Heart right ventricle (tissue), 16 donors: ENCODE measurements at regions not wholly inside any gene's neighbourhood (a gene's known extent, or its start where the extent isn't known, plus 50 kb on each side); places are given as distances from the start of the nearest gene placed in this dataset.

Experiments used
- ATAC-seq, 8 donors: fragments of 200-7000 bp; cut with Tn5 transposase; one replicate each; pipeline ENCODE4 v1.9.1; 2020; ENCODE audit warnings: mild to moderate bottlenecking in 8 of 8, moderate library complexity in 8 of 8, moderate number of reproducible peaks in 1 of 8
- DNase-seq, 2 donors: peaks; one replicate each; pipeline ENCODE4 v3.0.0-alpha.2; 2020
- H3K27ac ChIP-seq, 10 donors: fragments of 200-600 bp; sonication (generic) in 2 of 10; one replicate each; pipeline versions ENCODE4 v1.5.0 to v1.8.0; 2020 to 2022; ENCODE audit warnings: mild to moderate bottlenecking in 3 of 10
- H3K27me3 ChIP-seq, 7 donors: fragments of 200-600 bp; one replicate each; pipeline ENCODE4 v1.8.0; 2021 to 2022; ENCODE audit warnings: mild to moderate bottlenecking in 2 of 7
- H3K36me3 ChIP-seq, 9 donors: fragments of 200-600 bp; sonication (generic) in 1 of 9; one replicate each; pipeline versions ENCODE4 v1.5.0 to v1.8.0; 2020 to 2022; ENCODE audit warnings: mild to moderate bottlenecking in 2 of 9
- H3K4me1 ChIP-seq, 9 donors: fragments of 200-600 bp; sonication (generic) in 1 of 9; one replicate each; pipeline versions ENCODE4 v1.5.0 to v1.8.0; 2020 to 2022; ENCODE audit warnings: mild to moderate bottlenecking in 4 of 9
- H3K4me3 ChIP-seq, 10 donors: fragments of 200-600 bp; sonication (generic) in 2 of 10; one replicate each; pipeline versions ENCODE4 v1.5.0 to v1.8.0; 2020 to 2022; ENCODE audit warnings: mild to moderate bottlenecking in 7 of 10, moderate library complexity in 2 of 10
- H3K9me3 ChIP-seq, 11 donors: fragments of 200-600 bp in 10 of 11; sonication (generic) in 2 of 11; one replicate each; pipeline versions ENCODE4 v1.5.0 to v1.8.0; 2013 to 2022; ENCODE audit warnings: mild to moderate bottlenecking in 2 of 11, control low read depth in 1 of 11, moderate library complexity in 1 of 11
- CTCF ChIP-seq, 9 donors: fragments of 200-600 bp; sonication (generic) in 2 of 9; IDR thresholded peaks; one replicate each; pipeline versions ENCODE4 v1.5.0 to v1.8.0; 2021 to 2022; ENCODE audit warnings: antibody characterized with exemption in 9 of 9, mild to moderate bottlenecking in 5 of 9, moderate library complexity in 1 of 9
- WGBS, 2 donors: extraction: QIAGEN DNeasy Blood & Tissue Kit; methylation state at CpG; one replicate each; pipeline ENCODE4 v1.1.7; 2013; ENCODE audit warnings: inconsistent platforms in 1 of 2; 5-methylcytosine and 5-hydroxymethylcytosine counted together
- intact Hi-C, 10 donors: fragments of 100-400 bp; cut with DNase I; formaldehyde crosslinking; loops; one replicate each; pipeline versions ENCODE4 v1.11.1 to v1.14.2; 2022
- donor health status: Arrhythmogenic right ventricular cardiomyopathy.
- donor health status: ischemic (EF 13 %, LVEDD 7.1; RV severe dilation, severe dysfunction).
- donor health status: healthy with polysubstance abuse.
- donor health status: DM: no; HTN: yes; CAD: no.
- donor health status: DM: no; HTN: no; CAD: no.
- donor health status: ischemic (EF 25% LVEDD 6.9; RV normal size, moderate dysfunction).
- donor health status: ischemic (EF 25% LVEDD 5.7; RV mildly dilated, moderate dysfunction).
- donor health status: healthy.
- donor health status: DM: yes; HTN: yes; CAD: no.
- donor health status: Ischemic cardiomyopathy.
- donor health status: ischemic (EF 35%, LVEDD 5.7; RV mildly dilated, moderate dysfunction).
- donor health status: nonischemic (EF 11% LVEDD 7.7; RV severe dilation, severe dysfunction).
- donor health status: DM: yes; HTN: yes; CAD: no.
- donor health status: PGD.
- donor health status: ischemic (EF 29% LVEDD 5.4; RV normal size, mild dysfunction).
- donor health status: nonischemic (EF 23%, LVEDD 6.1; RV moderate dilation, normal function).

GRCh38 chr2:167820488-167820887 is 426.9 kb downstream of the STK39 start:
- H3K4me1 ChIP-seq = no peaks in the 10 kb centered on the region
- no peaks in the 10 kb centered on the region for H3K36me3 ChIP-seq
- TF ChIP-seq CTCF (IDR thresholded peaks at IDR 0.05) = no peak
- no peak for ATAC-seq
- H3K4me3 ChIP-seq = no peak overlapping the region
- no peaks in the 10 kb centered on the region for H3K27me3 ChIP-seq
- no peak overlapping the region for H3K27ac ChIP-seq
- DNase-seq = no peak
- intact Hi-C loops = no loop called here
- 82 to 88% methylated on average over 4 of the region's 4 CpGs for WGBS, 2 donors
- no peaks in the 10 kb centered on the region for H3K9me3 ChIP-seq

GRCh38 chr2:167818521-167818920 is 428.9 kb downstream of the STK39 start:
- WGBS, 2 donors = 79 to 90% methylated on average over 11 of the region's 11 CpGs
- Histone ChIP-seq H3K36me3 (no peaks in the 10 kb centered on the region), H3K4me1 (no peaks in the 10 kb centered on the region), H3K9me3 (no peaks in the 10 kb centered on the region), H3K27ac (no peak overlapping the region), H3K27me3 (no peaks in the 10 kb centered on the region), H3K4me3 (no peak overlapping the region)
- no peak for ATAC-seq
- no peak for DNase-seq
- intact Hi-C loops = no loop called here
- TF ChIP-seq CTCF (IDR thresholded peaks at IDR 0.05) = no peak

- no peaks in the 10 kb centered on the region for H3K9me3 ChIP-seq
- no peak for DNase-seq
- WGBS, 2 donors = 70 to 79% methylated on average over 4 of the region's 4 CpGs
- H3K4me1 ChIP-seq = no peaks in the 10 kb centered on the region
- H3K4me3 ChIP-seq = no peak overlapping the region
- H3K27ac ChIP-seq = no peak overlapping the region
- ATAC-seq = no peak
- intact Hi-C loops = no loop called here
- no peak for TF ChIP-seq CTCF (IDR thresholded peaks at IDR 0.05)
- no peaks in the 10 kb centered on the region for H3K36me3 ChIP-seq
- H3K27me3 ChIP-seq = no peaks in the 10 kb centered on the region
Observed at GRCh38 chr2:167817908-167818307, 429.5 kb downstream of the STK39 start.

- DNase-seq (no peak), ATAC-seq (no peak)
- Histone ChIP-seq H3K4me1 (no peaks in the 10 kb centered on the region), H3K4me3 (no peak overlapping the region), H3K27ac (no peak overlapping the region), H3K36me3 (no peaks in the 10 kb centered on the region), H3K27me3 (no peaks in the 10 kb centered on the region), H3K9me3 (no peaks in the 10 kb centered on the region)
- TF ChIP-seq CTCF (IDR thresholded peaks at IDR 0.05) = no peak
- intact Hi-C loops = no loop called here
- WGBS, 2 donors = 40 to 92% methylated on average over 1 of the region's 1 CpG
Observed at GRCh38 chr2:167817422-167817821, 430.0 kb downstream of the STK39 start.

- no peak for TF ChIP-seq CTCF (IDR thresholded peaks at IDR 0.05)
- 33 to 51% methylated on average over 1 of the region's 1 CpG for WGBS, 2 donors
- no peaks in the 10 kb centered on the region for H3K36me3 ChIP-seq
- H3K4me3 ChIP-seq = no peak overlapping the region
- intact Hi-C loops = no loop called here
- DNase-seq (no peak), ATAC-seq (no peak)
- no peaks in the 10 kb centered on the region for H3K27me3 ChIP-seq
- H3K4me1 ChIP-seq = no peaks in the 10 kb centered on the region
- no peaks in the 10 kb centered on the region for H3K9me3 ChIP-seq
- H3K27ac ChIP-seq = no peak overlapping the region
Observed at GRCh38 chr2:167816874-167817290, 430.5 kb downstream of the STK39 start.
